Hepatocyte (in vitro differentiated cells): ENCODE measurements at regions not wholly inside any gene's neighbourhood (a gene's known extent, or its start where the extent isn't known, plus 50 kb on each side); places are given as distances from the start of the nearest gene placed in this dataset.

Experiments used
- DNase-seq: peaks from one replicate; pipeline ENCODE4 v3.0.0-alpha.2; 2016; ENCODE audit warnings: low spot score
- H2AFZ ChIP-seq: fragments of 200-600 bp; sonication (generic); 2 replicates; pipeline ENCODE4 v1.6.0; 2016; ENCODE audit warnings: antibody characterized with exemption, mild to moderate bottlenecking
- H3K27ac ChIP-seq: fragments of 200-600 bp; sonication (generic); 2 replicates; pipeline ENCODE4 v1.5.1; 2016; ENCODE audit warnings: mild to moderate bottlenecking
- H3K27me3 ChIP-seq: fragments of 200-600 bp; sonication (generic); 2 replicates; pipeline ENCODE4 v1.6.1; 2016
- H3K36me3 ChIP-seq: fragments of 200-600 bp; sonication (generic); replicated peaks from 2 replicates; pipeline ENCODE4 v1.5.1; 2016; ENCODE audit warnings: low read depth; ENCODE audit not compliant: insufficient read depth
- H3K4me1 ChIP-seq: fragments of 200-600 bp; sonication (generic); 2 replicates; pipeline ENCODE4 v1.5.1; 2016; ENCODE audit warnings: mild to moderate bottlenecking, moderate library complexity; ENCODE audit not compliant: insufficient read depth
- H3K4me2 ChIP-seq: fragments of 200-600 bp; sonication (generic); 2 replicates; pipeline ENCODE4 v1.6.0; 2016
- H3K4me3 ChIP-seq: fragments of 200-600 bp; sonication (generic); 2 replicates; pipeline ENCODE4 v1.5.1; 2016; ENCODE audit warnings: mild to moderate bottlenecking
- H3K79me2 ChIP-seq: fragments of 200-600 bp; sonication (generic); 2 replicates; pipeline ENCODE4 v1.6.0; 2017; ENCODE audit warnings: mild to moderate bottlenecking
- H3K9me2 ChIP-seq: fragments of 200-600 bp; sonication (generic); replicated peaks from 2 replicates; pipeline ENCODE4 v1.6.0; 2017; ENCODE audit warnings: mild to moderate bottlenecking; ENCODE audit not compliant: insufficient read depth
- H3K9me3 ChIP-seq: fragments of 200-600 bp; sonication (generic); 2 replicates; pipeline ENCODE4 v1.5.1; 2016; ENCODE audit warnings: low read depth, mild to moderate bottlenecking
- H4K20me1 ChIP-seq: fragments of 200-600 bp; sonication (generic); 2 replicates; pipeline ENCODE4 v1.6.0; 2016; ENCODE audit warnings: mild to moderate bottlenecking; ENCODE audit not compliant: insufficient read depth, poor library complexity, severe bottlenecking
- CTCF ChIP-seq: fragments of 200-600 bp; sonication (generic); IDR thresholded peaks from 2 replicates; pipeline ENCODE4 v1.5.1; 2016; ENCODE audit warnings: antibody characterized with exemption, mild to moderate bottlenecking; ENCODE audit not compliant: poor library complexity
- EZH2 ChIP-seq: fragments of 200-600 bp; sonication (generic); IDR thresholded peaks from 2 replicates; pipeline ENCODE4 v1.6.1; 2016; ENCODE audit warnings: antibody characterized with exemption, mild to moderate bottlenecking, borderline replicate concordance
- EZH2phosphoT487 ChIP-seq: fragments of 200-600 bp; sonication (generic); IDR thresholded peaks from one replicate; pipeline ENCODE4 v1.6.1; 2018; ENCODE audit warnings: antibody characterized with exemption, mild to moderate bottlenecking, low read depth, moderate library complexity; ENCODE audit not compliant: unreplicated experiment, severe bottlenecking
- WGBS: methylation state at CpG from one replicate; pipeline ENCODE4 v1.1.6; 2016; ENCODE audit warnings: low lambda C conversion rate; ENCODE audit errors: missing lambda C conversion rate; 5-methylcytosine and 5-hydroxymethylcytosine counted together

DNA sequence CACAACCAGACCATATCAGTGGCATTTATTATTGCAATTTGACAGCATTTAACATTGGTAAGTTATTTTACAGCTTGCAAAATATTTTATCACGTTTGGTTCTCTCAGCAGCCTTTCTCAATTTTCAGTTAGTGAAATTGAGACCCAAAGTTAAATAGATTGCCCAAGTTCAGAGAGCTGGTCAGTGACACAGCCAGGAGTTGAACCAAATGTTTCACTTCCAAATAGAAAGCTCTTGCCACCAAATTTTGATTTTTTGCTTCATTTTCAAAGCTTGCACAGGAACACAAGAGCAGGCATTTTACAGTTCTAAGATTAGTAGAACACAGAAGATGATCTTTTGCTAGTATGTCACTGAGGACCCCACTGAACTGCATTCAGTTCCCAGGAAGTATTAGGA, 271.5 kb upstream of the C9orf72 start:
- no peak overlapping the region for H3K4me2 ChIP-seq
- TF ChIP-seq EZH2 (no peak), EZH2phosphoT487 (no peak), CTCF (no peak)
- H2AFZ ChIP-seq, result no peak overlapping the region
- no peak overlapping the region for H3K4me3 ChIP-seq
- H3K9me3 ChIP-seq, result no peaks in the 10 kb centered on the region
- no peaks in the 10 kb centered on the region for H3K27me3 ChIP-seq
- no peak overlapping the region for H3K27ac ChIP-seq
- no peak for DNase-seq
- H3K79me2 ChIP-seq, result no peaks in the 10 kb centered on the region
- 62% methylated on average over 1 of the region's 1 CpG for WGBS
- no peaks in the 10 kb centered on the region for H3K4me1 ChIP-seq
- H4K20me1 ChIP-seq, result no peaks in the 10 kb centered on the region
- H3K9me2 ChIP-seq, result no peaks in the 10 kb centered on the region
- no peaks in the 10 kb centered on the region for H3K36me3 ChIP-seq

GRCh38 chr9:27847380-27847779, 274.1 kb upstream of the C9orf72 start:
- Histone ChIP-seq H3K27ac (no peak overlapping the region), H3K4me3 (no peak overlapping the region), H4K20me1 (no peaks in the 10 kb centered on the region), H3K9me2 (no peaks in the 10 kb centered on the region), H3K9me3 (no peaks in the 10 kb centered on the region), H3K4me1 (no peaks in the 10 kb centered on the region), H3K36me3 (no peaks in the 10 kb centered on the region), H2AFZ (no peak overlapping the region), H3K4me2 (peak overlapping the region; percentile 4), H3K79me2 (no peaks in the 10 kb centered on the region), H3K27me3 (no peaks in the 10 kb centered on the region)
- no peak for DNase-seq
- TF ChIP-seq EZH2phosphoT487 (no peak), CTCF (no peak), EZH2 (no peak)

DNA sequence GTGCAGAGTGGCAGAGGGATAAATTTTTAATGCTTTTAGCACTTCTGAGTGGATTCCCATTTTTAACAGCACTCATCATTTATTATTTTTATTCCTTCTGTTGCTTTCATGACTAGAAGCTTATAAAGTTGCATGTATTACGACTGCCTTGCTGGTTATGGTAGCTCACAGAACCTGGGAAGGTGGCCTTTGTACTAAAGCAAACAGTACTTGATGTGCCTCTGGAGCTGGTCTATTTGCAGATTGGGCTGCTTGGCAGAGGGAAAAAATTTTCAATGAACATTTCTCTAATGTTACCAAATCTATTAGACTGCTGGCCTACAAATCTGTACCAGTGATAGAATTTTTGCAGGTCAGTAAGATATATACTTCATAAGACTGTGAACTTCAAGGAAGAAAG, 274.5 kb upstream of the C9orf72 start:
- WGBS, result 74% methylated on average over 1 of the region's 1 CpG
- no peaks in the 10 kb centered on the region for H3K27me3 ChIP-seq
- no peak overlapping the region for H3K27ac ChIP-seq
- H2AFZ ChIP-seq, result no peak overlapping the region
- H3K79me2 ChIP-seq, result no peaks in the 10 kb centered on the region
- DNase-seq, result no peak
- H3K9me3 ChIP-seq, result no peaks in the 10 kb centered on the region
- no peaks in the 10 kb centered on the region for H4K20me1 ChIP-seq
- no peak overlapping the region for H3K4me3 ChIP-seq
- H3K4me1 ChIP-seq, result no peaks in the 10 kb centered on the region
- no peaks in the 10 kb centered on the region for H3K36me3 ChIP-seq
- TF ChIP-seq CTCF, result no peak
- no peak for TF ChIP-seq EZH2phosphoT487
- TF ChIP-seq EZH2, result no peak
- peak overlapping the region; percentile 4 for H3K4me2 ChIP-seq
- no peaks in the 10 kb centered on the region for H3K9me2 ChIP-seq

GRCh38 chr9:27848315-27848714, 275.0 kb upstream of the C9orf72 start:
- 98% methylated on average over 2 of the region's 2 CpGs for WGBS

More at GRCh38 chr9:27848315-27848714, 275.0 kb upstream of the C9orf72 start:
- Histone ChIP-seq H3K27me3 (no peaks in the 10 kb centered on the region), H4K20me1 (no peaks in the 10 kb centered on the region), H3K4me1 (no peaks in the 10 kb centered on the region), H3K36me3 (no peaks in the 10 kb centered on the region), H2AFZ (no peak overlapping the region), H3K4me2 (no peak overlapping the region), H3K79me2 (no peaks in the 10 kb centered on the region), H3K9me3 (no peaks in the 10 kb centered on the region), H3K27ac (no peak overlapping the region), H3K4me3 (no peak overlapping the region), H3K9me2 (no peaks in the 10 kb centered on the region)
- no peak for DNase-seq
- TF ChIP-seq EZH2 (no peak), EZH2phosphoT487 (no peak), CTCF (no peak)
